GM12865 (cell line): ENCODE measurements at regions not wholly inside any gene's neighbourhood (a gene's known extent, or its start where the extent isn't known, plus 50 kb on each side); places are given as distances from the start of the nearest gene placed in this dataset.
"Not testable (repeated sequence)": the region's sequence is repeated elsewhere in the genome, so short reads cannot be mapped to it uniquely, and the experiment has no call there.

Experiments used
- DNase-seq: peaks from one replicate; pipeline ENCODE4 v3.0.0; 2010; ENCODE audit warnings: low read depth
- H3K4me3 ChIP-seq: 2 replicates; pipeline ENCODE4 v1.5.1; 2011; ENCODE audit warnings: mild to moderate bottlenecking, low read depth, low read length, control low read depth
- CTCF ChIP-seq: IDR thresholded peaks from 2 replicates; pipeline ENCODE4 v1.5.1; 2011; ENCODE audit warnings: low read length, control low read depth, low read depth, inconsistent platforms; ENCODE audit not compliant: insufficient read depth; ENCODE audit errors: missing control alignments

- no peak overlapping the region for H3K4me3 ChIP-seq
- no peak for DNase-seq
- no peak for TF ChIP-seq CTCF
Observed at GRCh38 chr2:221948076-221948475, 350.7 kb downstream of the PAX3 start.

GRCh38 chr2:221944452-221944851, 354.3 kb downstream of the PAX3 start:
- DNase-seq, H3K4me3 ChIP-seq: not testable (repeated sequence)

GRCh38 chr2:221943076-221943810, 355.6 kb downstream of the PAX3 start:
- H3K4me3 ChIP-seq, result no peak overlapping the region
- no peak for DNase-seq
- no peak for TF ChIP-seq CTCF

- no peak for DNase-seq
- TF ChIP-seq CTCF, result no peak
- no peak overlapping the region for H3K4me3 ChIP-seq
Observed at GRCh38 chr2:221931251-221931991, 359.3 kb upstream of the EPHA4 start.

- H3K4me3 ChIP-seq, result no peak overlapping the region
- TF ChIP-seq CTCF, result no peak
- DNase-seq, result peak; percentile 21
Observed at GRCh38 chr2:221929259-221929658, 357.2 kb upstream of the EPHA4 start.

GRCh38 chr2:221926327-221926726, 354.2 kb upstream of the EPHA4 start:
- DNase-seq, result no peak
- TF ChIP-seq CTCF, result no peak
- H3K4me3 ChIP-seq, result no peak overlapping the region

GRCh38 chr2:221924576-221924975, 352.5 kb upstream of the EPHA4 start:
- no peak for TF ChIP-seq CTCF
- no peak overlapping the region for H3K4me3 ChIP-seq
- DNase-seq, result no peak
